ENCODE measurements at regions not wholly inside any gene's neighbourhood (a gene's known extent, or its start where the extent isn't known, plus 50 kb on each side); places are given as distances from the start of the nearest gene placed in this dataset.
"Not testable (repeated sequence)": the region's sequence is repeated elsewhere in the genome, so short reads cannot be mapped to it uniquely, and the experiment has no call there.

DNA sequence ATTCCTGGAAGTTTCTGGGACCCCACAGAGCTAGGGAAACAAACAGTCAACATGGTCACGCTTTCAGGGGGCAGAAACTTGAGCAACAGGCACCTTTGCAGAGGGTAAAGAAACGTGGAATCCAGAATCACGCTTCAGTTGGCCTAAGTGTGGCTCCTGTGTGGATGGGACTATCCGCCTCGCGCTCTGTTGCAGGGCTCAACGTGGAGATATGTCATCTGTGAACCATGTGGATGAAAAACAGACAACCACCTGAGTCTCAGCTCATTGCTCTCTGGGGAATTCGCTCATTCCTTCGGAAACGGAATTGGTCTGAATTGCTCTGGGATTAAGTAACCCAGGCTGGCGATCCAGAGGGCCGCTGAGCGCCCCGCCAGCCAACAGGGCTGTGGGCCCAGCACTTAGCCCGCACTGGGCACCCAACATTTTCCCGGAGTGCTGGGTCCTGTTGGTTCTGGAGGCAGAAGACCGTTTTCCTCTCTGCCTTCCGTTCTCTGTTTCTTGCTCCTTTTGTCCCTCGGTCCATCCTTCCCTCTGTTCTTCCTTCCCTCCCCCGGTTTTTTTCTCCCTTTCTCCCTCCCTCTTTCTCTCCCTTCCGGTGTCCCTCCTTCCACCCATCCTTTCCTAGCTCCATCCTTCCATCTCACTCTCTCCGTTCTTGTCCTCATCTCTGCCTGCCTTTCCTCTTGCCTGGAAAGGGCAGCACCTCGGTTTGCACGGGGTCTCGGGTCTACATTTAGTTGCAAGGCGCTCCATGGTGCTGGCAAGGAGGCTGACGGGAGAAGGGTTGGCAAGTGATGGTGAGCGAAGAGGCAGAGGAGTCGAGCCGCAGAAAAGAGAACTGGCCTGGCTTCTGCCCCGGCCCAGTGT lies 1379.8 kb upstream of the DEFB115 start:
- TF ChIP-seq KDM2B (CRISPR knock-in tag; IDR thresholded peaks at IDR 0.05); ELF1 (tag; IDR thresholded peaks at IDR 0.05); RFX1 (IDR thresholded peaks at IDR 0.05); CBFA2T2 (conservative IDR thresholded peaks at IDR 0.05); POLR2AphosphoS5 (IDR thresholded peaks at IDR 0.05; ENCODE audit: control insufficient read depth, insufficient read depth, low read depth, low read length); RAD21 (CRISPR knock-in tag; conservative IDR thresholded peaks at IDR 0.05 in 1 of 2, IDR thresholded peaks at IDR 0.05 in 1 of 2): not testable (repeated sequence)
- TF ChIP-seq, protein P1, sequence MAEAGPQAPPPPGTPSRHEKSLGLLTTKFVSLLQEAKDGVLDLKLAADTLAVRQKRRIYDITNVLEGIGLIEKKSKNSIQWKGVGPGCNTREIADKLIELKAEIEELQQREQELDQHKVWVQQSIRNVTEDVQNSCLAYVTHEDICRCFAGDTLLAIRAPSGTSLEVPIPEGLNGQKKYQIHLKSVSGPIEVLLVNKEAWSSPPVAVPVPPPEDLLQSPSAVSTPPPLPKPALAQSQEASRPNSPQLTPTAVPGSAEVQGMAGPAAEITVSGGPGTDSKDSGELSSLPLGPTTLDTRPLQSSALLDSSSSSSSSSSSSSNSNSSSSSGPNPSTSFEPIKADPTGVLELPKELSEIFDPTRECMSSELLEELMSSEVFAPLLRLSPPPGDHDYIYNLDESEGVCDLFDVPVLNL (CRISPR knock-in tag; IDR thresholded peaks at IDR 0.05; ENCODE audit: low read depth), result not testable (repeated sequence)
- TF ChIP-seq, protein P2, sequence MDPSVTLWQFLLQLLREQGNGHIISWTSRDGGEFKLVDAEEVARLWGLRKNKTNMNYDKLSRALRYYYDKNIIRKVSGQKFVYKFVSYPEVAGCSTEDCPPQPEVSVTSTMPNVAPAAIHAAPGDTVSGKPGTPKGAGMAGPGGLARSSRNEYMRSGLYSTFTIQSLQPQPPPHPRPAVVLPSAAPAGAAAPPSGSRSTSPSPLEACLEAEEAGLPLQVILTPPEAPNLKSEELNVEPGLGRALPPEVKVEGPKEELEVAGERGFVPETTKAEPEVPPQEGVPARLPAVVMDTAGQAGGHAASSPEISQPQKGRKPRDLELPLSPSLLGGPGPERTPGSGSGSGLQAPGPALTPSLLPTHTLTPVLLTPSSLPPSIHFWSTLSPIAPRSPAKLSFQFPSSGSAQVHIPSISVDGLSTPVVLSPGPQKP (CRISPR knock-in tag; IDR thresholded peaks at IDR 0.05), result not testable (repeated sequence)
